Mammary epithelial cell (primary cell): ENCODE measurements at regions not wholly inside any gene's neighbourhood (a gene's known extent, or its start where the extent isn't known, plus 50 kb on each side); places are given as distances from the start of the nearest gene placed in this dataset.

Experiments used
- EZH2 ChIP-seq: IDR thresholded peaks from 2 replicates; pipeline ENCODE4 v1.6.1; 2012; ENCODE audit warnings: low read length, inconsistent platforms, borderline replicate concordance
- TF ChIP-seq, protein P1 (sequence below), 2 donors: IDR thresholded peaks in 1 of 2; conservative IDR thresholded peaks in 1 of 2; 2 replicates each; pipeline ENCODE4 v1.5.1; 2011 to 2012; ENCODE audit warnings: inconsistent platforms in 2 of 2, low read length in 2 of 2, mild to moderate bottlenecking in 2 of 2, control low read depth in 1 of 2, low read depth in 1 of 2; ENCODE audit not compliant: insufficient read depth in 1 of 2; ENCODE audit errors: extremely low read depth in 1 of 2

DNA sequence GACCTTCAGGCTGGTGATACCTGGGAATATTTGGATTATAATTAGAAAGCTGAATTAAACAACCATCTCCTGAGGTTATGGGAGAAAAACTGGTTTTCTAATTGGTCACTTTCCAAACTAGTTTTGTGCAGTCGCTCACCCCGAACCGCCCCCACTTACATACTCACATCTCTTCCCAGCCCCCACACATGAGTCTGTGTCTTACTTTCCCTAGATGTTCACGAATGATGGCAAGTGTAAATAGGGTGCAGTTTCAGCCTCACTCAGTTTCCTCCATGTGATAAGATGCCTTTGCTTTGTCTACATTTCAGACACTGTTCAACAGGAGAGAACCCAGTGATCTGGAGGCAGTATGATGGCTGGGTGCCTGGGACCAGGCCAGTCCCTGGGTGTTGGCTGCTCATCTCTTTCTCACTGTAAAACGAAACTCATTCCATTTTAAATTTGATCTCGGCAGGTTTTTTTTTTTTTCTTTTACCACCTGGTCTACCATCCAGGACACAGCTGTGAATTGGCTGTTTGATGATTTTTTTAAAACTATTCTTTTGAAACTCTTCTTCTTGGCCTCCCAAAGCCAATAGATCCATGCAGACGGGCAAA is 164.3 kb upstream of the RAB4A start:
- TF ChIP-seq, protein P1, sequence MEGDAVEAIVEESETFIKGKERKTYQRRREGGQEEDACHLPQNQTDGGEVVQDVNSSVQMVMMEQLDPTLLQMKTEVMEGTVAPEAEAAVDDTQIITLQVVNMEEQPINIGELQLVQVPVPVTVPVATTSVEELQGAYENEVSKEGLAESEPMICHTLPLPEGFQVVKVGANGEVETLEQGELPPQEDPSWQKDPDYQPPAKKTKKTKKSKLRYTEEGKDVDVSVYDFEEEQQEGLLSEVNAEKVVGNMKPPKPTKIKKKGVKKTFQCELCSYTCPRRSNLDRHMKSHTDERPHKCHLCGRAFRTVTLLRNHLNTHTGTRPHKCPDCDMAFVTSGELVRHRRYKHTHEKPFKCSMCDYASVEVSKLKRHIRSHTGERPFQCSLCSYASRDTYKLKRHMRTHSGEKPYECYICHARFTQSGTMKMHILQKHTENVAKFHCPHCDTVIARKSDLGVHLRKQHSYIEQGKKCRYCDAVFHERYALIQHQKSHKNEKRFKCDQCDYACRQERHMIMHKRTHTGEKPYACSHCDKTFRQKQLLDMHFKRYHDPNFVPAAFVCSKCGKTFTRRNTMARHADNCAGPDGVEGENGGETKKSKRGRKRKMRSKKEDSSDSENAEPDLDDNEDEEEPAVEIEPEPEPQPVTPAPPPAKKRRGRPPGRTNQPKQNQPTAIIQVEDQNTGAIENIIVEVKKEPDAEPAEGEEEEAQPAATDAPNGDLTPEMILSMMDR (conservative IDR thresholded peaks at IDR 0.05 in 1 of 2, IDR thresholded peaks at IDR 0.05 in 1 of 2; ENCODE audit: extremely low read depth in 1 of 2, insufficient read depth in 1 of 2, low read depth in 1 of 2, low read length in 2 of 2) = no peak
- TF ChIP-seq EZH2 = no peak
